SJSA1 (cell line): ENCODE measurements at regions not wholly inside any gene's neighbourhood (a gene's known extent, or its start where the extent isn't known, plus 50 kb on each side); places are given as distances from the start of the nearest gene placed in this dataset.

ENCODE experiments used
- DNase-seq, 2 experiments: peaks; one replicate each; pipeline ENCODE4 v3.0.0-alpha.2; 2015 to 2020; ENCODE audit warnings: low spot score in 2 of 2, low read depth in 1 of 2
- H3K27ac ChIP-seq: fragments of 250-450 bp; sonication (Bioruptor Pico); 2 replicates; pipeline ENCODE4 v1.5.1; 2020; ENCODE audit warnings: mild to moderate bottlenecking, moderate library complexity
- H3K27me3 ChIP-seq: fragments of 250-450 bp; sonication (Bioruptor Pico); replicated peaks from 2 replicates; pipeline ENCODE4 v1.5.1; 2020; ENCODE audit warnings: mild to moderate bottlenecking, moderate library complexity
- H3K36me3 ChIP-seq: fragments of 250-450 bp; sonication (Bioruptor Pico); 2 replicates; pipeline ENCODE4 v1.5.1; 2020; ENCODE audit warnings: mild to moderate bottlenecking
- H3K4me1 ChIP-seq: fragments of 250-450 bp; sonication (Bioruptor Pico); replicated peaks from 2 replicates; pipeline ENCODE4 v1.6.1; 2021; ENCODE audit warnings: mild to moderate bottlenecking
- H3K4me3 ChIP-seq: fragments of 250-450 bp; sonication (Bioruptor Pico); 2 replicates; pipeline ENCODE4 v1.5.1; 2020; ENCODE audit warnings: mild to moderate bottlenecking
- H3K9me3 ChIP-seq: fragments of 250-450 bp; sonication (Bioruptor Pico); replicated peaks from 2 replicates; pipeline ENCODE4 v1.5.1; 2020; ENCODE audit warnings: mild to moderate bottlenecking

DNA sequence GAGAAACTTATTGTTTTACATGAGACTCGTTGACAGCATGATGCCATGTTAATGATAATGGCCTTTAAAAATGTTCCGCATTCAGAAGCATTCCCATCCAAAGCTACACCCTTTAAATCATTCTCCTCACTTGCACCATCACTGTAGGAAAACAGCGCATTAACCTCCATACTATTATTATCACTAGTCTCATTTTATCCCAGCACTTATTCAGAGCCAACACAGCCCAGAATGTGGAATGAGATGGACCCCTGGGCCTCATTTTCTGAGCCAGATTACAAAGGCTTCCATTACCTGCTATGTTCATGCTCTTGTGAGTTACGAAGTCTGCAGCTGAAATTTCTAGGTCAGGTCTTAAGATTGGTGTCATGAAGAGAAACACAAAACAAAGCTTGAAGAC lies 159.4 kb downstream of the HS3ST3A1 start:
- no peaks in the 10 kb centered on the region for H3K27me3 ChIP-seq
- H3K4me1 ChIP-seq, result no peaks in the 10 kb centered on the region; the same call in 1 of the 2 replicates
- H3K9me3 ChIP-seq, result no peaks in the 10 kb centered on the region
- H3K27ac ChIP-seq, result no peak overlapping the region
- H3K36me3 ChIP-seq, result no peaks in the 10 kb centered on the region
- no peak overlapping the region for H3K4me3 ChIP-seq
- no peak for DNase-seq

DNA sequence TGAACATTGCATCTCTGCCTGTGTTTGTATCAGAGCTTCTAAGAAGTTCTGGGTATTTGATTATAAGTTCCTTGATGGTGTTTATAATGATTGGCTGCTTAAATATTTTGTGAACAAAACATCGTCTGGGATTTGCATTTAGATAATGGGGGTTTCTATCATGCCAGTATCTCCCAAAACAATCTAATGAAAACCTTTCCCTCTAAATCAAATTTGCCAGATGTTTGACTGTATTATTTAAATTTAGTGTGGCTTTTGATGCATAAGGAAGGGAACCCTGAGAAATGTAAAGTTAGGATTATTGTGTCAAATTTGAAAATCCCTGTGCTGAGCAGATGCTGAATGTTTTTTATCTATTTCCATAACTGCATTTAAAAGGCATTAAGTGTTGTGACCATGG lies 159.9 kb downstream of the HS3ST3A1 start:
- no peaks in the 10 kb centered on the region; the same call in 1 of the 2 replicates for H3K4me1 ChIP-seq
- no peak for DNase-seq
- no peak overlapping the region for H3K4me3 ChIP-seq
- H3K9me3 ChIP-seq, result no peaks in the 10 kb centered on the region
- no peaks in the 10 kb centered on the region for H3K27me3 ChIP-seq
- no peak overlapping the region for H3K27ac ChIP-seq
- no peaks in the 10 kb centered on the region for H3K36me3 ChIP-seq

DNA sequence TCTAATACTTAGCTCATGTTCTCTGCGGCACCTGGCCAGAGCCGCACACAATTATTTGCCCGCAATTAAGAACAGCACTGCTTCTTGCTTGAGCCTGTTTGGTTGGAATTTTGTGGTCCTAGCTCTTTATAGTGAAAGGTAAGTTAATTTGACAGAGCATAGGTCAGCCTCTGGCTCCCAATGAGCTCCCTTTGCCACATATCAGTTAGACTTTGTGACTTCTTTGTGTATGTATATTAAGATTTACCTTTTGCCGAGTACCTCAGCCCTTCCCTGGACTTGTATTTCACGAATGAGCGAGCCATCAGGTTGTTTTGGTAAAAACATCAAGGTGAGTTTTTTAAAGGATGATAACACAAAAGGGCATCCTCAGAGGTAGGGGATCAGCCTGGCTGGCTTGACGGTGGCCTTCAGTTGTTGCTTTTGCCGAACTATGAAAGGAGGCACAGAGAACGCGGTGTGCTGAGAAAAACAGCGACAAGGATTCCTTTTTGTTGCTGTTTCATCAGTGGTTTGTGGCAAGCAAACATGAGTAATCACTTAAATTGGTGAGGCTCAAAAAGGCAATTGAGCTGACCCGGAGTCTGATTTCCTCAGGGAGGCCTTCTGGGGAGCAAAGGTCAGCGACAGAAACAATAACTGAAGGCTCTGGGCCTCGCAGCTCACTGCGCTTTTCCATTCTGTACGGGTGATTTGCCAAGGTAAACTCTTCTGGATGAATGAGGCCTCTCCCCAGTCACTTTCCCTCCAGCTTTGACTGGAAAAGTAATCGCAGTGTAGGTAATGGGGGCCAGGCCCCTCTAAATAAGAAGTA lies 163.6 kb downstream of the HS3ST3A1 start:
- Histone ChIP-seq H3K9me3 (no peaks in the 10 kb centered on the region), H3K27me3 (no peaks in the 10 kb centered on the region), H3K36me3 (no peaks in the 10 kb centered on the region), H3K4me1 (no peaks in the 10 kb centered on the region; the same call in 1 of the 2 replicates), H3K4me3 (no peak overlapping the region), H3K27ac (no peak overlapping the region)
- no peak for DNase-seq

DNA sequence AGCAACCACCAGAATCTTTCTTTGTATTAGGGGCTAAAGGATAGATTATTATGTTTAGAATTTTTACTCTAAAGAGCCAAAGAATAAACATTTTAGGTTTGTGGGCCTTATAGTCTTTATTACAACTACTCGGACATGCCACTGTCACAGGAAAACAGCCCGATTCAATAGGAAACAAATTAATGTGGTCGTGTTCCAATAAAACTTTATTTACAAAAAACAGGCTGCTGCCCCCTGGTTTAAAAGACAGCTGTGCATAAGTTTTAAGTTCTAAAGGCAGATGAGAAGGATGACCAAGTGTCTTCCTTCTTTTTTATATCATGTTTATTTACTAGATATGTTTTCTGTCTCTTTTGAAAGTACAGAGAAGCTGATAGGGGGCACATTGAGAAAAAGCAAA lies 166.5 kb downstream of the HS3ST3A1 start:
- Histone ChIP-seq H3K4me1 (no peaks in the 10 kb centered on the region; the same call in 1 of the 2 replicates), H3K27me3 (no peaks in the 10 kb centered on the region), H3K27ac (no peak overlapping the region), H3K9me3 (no peaks in the 10 kb centered on the region), H3K4me3 (no peak overlapping the region), H3K36me3 (no peaks in the 10 kb centered on the region)
- no peak for DNase-seq

DNA sequence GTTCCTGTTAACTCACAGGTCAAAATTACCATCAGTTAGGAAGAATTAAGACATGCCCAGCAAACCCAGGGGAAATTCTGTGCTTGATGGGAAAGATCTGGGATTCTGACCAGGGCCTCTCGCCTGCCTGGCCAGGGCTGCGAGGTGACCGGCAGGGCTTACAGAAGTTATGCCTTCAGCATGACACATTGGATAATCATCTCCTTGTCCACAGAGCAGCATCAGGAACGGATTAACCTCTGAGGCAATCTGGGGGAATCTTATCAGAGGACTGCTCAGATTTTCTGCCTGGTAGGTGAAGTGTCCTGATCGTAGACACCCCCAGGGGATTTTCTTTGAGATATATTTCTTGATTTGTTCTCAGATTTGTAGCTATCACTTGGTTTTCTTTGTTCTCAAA lies 172.5 kb downstream of the HS3ST3A1 start:
- H3K4me1 ChIP-seq, result peaks cover 14% of the 10 kb centered on the region
- no peaks in the 10 kb centered on the region for H3K9me3 ChIP-seq
- no peak overlapping the region for H3K4me3 ChIP-seq
- H3K36me3 ChIP-seq, result no peaks in the 10 kb centered on the region
- no peak overlapping the region for H3K27ac ChIP-seq
- H3K27me3 ChIP-seq, result no peaks in the 10 kb centered on the region
- DNase-seq, result peak; percentile 52 to 67

DNA sequence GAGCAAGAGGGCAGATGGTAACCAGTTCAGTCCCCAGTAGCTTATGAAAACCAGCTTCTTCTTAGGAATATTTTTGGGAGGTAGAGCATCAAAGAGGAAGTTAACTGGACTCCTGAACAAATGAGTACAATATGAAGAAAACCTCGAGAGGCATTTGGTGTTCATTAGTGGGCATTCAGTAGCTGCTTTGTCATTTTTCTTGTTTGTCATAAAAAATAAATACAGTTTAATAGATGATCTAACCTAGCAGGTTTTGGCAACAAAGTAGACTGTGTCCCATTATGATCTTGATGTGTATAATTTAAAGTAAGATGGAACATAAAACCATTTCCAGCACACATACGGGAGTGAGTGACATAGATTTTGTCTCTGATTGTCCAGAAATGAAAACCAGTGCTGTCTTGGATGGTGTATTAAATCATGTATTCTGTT lies 173.1 kb downstream of the HS3ST3A1 start:
- no peak overlapping the region for H3K27ac ChIP-seq
- H3K27me3 ChIP-seq, result no peaks in the 10 kb centered on the region
- DNase-seq, result no peak
- H3K4me1 ChIP-seq, result peaks cover 14% of the 10 kb centered on the region
- no peak overlapping the region for H3K4me3 ChIP-seq
- H3K9me3 ChIP-seq, result no peaks in the 10 kb centered on the region
- H3K36me3 ChIP-seq, result no peaks in the 10 kb centered on the region

DNA sequence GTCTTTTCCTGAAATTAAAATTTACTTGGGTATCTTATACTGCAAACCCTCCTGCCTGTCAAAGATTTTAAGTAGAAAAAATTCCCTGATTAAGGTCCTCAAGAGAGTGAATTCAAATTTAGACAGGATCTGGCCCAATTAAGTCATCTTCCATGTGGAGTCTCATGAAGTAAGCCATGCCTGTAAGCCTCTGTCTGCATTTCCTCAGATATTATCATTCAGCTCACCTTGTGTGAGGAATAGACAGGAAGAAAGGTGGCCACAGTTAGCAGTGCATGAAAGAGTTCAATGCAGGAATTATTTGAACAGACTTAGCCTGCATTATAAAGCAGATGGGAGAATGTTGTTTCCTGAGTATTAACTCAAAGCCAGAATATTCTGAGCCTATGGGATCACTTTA lies 174.7 kb downstream of the HS3ST3A1 start:
- H3K9me3 ChIP-seq, result no peaks in the 10 kb centered on the region
- no peaks in the 10 kb centered on the region for H3K27me3 ChIP-seq
- H3K27ac ChIP-seq, result no peak overlapping the region
- H3K4me3 ChIP-seq, result no peak overlapping the region
- H3K36me3 ChIP-seq, result no peaks in the 10 kb centered on the region
- H3K4me1 ChIP-seq, result peaks cover 14% of the 10 kb centered on the region
- no peak for DNase-seq

DNA sequence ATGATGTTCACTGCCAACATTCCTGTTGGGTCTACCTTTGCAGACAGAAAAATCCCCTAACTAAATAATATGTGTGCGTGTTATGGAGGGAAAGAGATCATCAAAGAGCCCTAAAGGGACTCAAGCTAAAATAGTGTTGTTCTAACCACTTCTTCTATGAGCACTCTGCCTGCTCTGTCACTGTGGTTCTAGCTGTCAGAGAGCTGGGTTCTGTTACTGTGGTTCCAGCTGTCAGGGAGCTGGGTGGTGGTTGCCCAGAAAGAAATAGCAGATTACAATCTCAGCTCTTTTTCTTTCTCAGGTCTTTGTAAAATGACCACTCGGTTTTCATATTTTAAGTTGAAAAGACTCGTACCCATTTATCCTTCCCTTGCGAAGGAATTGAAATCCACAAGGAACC lies 176.3 kb downstream of the HS3ST3A1 start:
- no peaks in the 10 kb centered on the region for H3K9me3 ChIP-seq
- H3K27ac ChIP-seq, result no peak overlapping the region
- H3K4me3 ChIP-seq, result no peak overlapping the region
- no peak for DNase-seq
- peaks cover 21% of the 10 kb centered on the region for H3K4me1 ChIP-seq
- no peaks in the 10 kb centered on the region for H3K27me3 ChIP-seq
- H3K36me3 ChIP-seq, result no peaks in the 10 kb centered on the region

DNA sequence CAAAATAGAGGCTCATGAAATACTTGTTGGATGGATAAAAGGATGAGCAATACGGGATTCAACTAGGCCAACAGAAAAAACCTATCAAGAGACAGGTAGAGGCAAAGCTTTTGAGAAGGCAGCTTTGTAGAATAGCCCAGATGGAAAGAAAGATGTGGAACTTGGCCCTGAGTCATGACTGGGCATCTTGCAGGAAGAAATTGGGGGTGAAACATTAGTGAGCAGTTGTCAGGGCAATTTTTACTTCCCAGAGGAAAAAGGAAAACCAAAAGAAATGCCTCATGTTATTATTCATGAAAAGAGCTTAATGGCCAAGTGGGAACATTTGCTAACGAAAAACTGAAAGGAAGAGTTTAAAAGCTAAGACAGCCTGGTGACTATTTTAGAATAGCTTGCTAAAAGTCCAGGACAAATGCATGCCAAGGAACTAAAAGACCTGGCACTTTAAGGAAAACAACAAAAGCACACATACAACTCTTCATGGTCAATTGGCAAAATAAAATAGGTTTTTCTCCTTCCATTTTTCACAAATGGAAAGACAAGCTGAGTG lies 180.1 kb downstream of the HS3ST3A1 start:
- no peak overlapping the region for H3K27ac ChIP-seq
- no peak for DNase-seq

DNA sequence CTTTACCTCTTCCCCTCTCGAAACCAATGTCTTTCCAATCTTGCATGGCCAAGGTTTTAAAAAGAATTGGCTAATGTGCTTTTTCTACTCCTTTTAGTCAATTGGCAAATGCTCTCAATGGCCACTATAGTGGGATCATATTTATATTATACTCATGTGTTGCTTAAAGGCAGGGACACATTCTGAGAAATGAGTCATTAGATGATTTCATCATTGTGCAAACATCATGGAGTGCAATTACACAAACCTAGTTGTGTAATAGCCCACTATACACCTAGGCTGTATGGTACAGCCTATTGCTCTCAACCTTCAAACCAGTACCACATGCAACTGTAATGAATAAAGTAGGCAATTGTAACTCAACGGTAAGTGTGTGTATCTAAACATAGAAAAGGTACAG lies 180.9 kb downstream of the HS3ST3A1 start:
- Histone ChIP-seq H3K36me3 (no peaks in the 10 kb centered on the region), H3K4me3 (no peak overlapping the region), H3K27ac (no peak overlapping the region), H3K9me3 (no peaks in the 10 kb centered on the region), H3K4me1 (peaks cover 21% of the 10 kb centered on the region), H3K27me3 (no peaks in the 10 kb centered on the region)
- DNase-seq, result no peak

More for the DNA sequence above, 180.1 kb downstream of the HS3ST3A1 start:
- no peaks in the 10 kb centered on the region for H3K27me3 ChIP-seq
- no peaks in the 10 kb centered on the region for H3K36me3 ChIP-seq
- no peak overlapping the region for H3K4me3 ChIP-seq
- H3K9me3 ChIP-seq, result no peaks in the 10 kb centered on the region
- H3K4me1 ChIP-seq, result peaks cover 13% of the 10 kb centered on the region

DNA sequence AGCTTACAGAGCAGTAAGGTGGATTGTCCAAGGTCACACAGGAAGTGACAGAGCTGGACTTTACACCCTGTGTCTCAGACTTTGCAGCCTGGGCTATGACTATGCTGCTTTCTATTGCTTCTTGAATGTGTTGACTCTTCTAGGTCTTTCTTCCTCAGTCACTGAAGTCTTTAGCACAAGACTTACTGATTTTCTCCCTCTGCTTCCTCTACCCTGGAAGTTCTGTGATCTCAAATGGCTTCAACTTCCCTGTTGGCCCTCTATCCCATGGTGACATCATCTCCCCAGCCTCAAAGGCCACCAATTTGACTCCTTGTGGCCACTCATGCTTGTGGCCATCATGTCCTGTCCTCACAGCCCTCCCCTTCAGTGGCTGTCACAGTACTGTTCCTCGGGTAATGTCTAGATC lies 181.3 kb downstream of the HS3ST3A1 start:
- no peak for DNase-seq
- Histone ChIP-seq H3K27ac (no peak overlapping the region), H3K4me3 (no peak overlapping the region), H3K4me1 (peaks cover 25% of the 10 kb centered on the region), H3K36me3 (no peaks in the 10 kb centered on the region), H3K9me3 (no peaks in the 10 kb centered on the region), H3K27me3 (no peaks in the 10 kb centered on the region)

DNA sequence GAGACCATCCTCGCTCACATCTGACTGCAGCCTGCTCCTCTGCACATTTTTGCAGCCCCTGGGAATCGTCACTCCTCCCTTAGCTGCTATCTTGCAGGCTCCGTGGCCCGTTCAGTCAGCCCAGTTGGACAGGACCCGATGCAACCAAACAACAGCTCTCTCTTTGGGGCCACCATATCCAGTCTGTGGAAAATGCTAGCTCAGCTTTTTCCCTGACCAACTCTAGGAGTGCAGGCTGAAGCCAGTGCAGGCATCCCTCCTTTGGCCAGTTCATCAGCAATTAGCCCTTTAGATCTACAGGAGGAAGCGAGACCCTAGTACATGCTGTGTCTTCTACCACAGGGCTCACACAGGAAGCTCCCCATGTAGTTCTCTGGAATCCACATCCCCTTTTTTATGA lies 182.1 kb downstream of the HS3ST3A1 start:
- no peak overlapping the region for H3K27ac ChIP-seq
- H3K4me3 ChIP-seq, result no peak overlapping the region
- no peak for DNase-seq
- H3K27me3 ChIP-seq, result no peaks in the 10 kb centered on the region
- no peaks in the 10 kb centered on the region for H3K36me3 ChIP-seq
- no peaks in the 10 kb centered on the region for H3K9me3 ChIP-seq
- H3K4me1 ChIP-seq, result peaks cover 26% of the 10 kb centered on the region

DNA sequence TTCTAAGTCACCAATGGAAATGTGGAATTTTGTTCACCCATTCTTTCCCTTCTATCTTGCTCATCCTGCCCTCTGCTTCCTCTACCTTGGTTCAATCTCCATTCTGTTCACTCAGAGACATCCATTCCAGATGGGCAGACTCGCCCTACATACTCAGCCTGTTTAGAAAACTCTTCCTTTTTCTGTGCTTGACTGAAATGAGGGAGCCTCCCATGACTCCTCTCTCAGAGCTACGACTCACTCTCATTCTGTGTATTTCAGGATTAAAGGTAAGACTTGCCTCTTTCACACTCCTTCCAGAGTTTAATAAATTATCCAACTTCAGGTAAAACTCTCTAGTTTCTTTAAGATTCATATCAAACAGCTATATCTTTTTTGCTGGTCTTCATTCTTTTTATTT lies 182.8 kb downstream of the HS3ST3A1 start:
- Histone ChIP-seq H3K27me3 (no peaks in the 10 kb centered on the region), H3K4me3 (no peak overlapping the region), H3K9me3 (no peaks in the 10 kb centered on the region), H3K36me3 (no peaks in the 10 kb centered on the region), H3K27ac (no peak overlapping the region), H3K4me1 (peaks cover 26% of the 10 kb centered on the region)
- no peak for DNase-seq

DNA sequence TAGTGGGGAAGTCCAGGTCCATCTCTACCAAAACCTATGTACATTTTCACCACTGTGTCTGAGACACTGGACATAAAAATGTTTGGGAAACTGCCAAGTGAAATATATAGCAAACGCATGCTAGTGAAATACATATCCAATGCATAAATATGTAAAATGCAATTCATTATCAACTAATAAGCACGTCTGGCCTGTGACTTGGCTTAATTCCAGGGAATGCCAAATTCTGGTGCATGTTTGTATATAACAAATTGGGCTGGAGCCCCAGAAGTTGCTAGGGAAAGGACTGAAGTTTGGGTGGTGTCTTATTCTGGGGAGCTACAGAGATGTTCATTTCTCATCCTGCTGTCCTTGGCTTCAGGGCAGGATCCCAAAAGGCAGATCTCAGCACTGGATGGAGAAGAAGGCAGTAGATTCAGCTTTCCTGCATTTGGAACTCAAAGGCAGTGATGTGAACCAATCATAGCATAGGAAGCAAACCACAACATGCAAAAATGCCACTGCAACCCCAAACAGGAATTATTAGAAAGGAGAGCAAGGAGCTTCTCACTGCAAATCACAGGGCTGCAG lies 184.3 kb downstream of the HS3ST3A1 start:
- peaks cover 26% of the 10 kb centered on the region for H3K4me1 ChIP-seq
- no peak for DNase-seq
- no peak overlapping the region for H3K4me3 ChIP-seq
- no peaks in the 10 kb centered on the region for H3K9me3 ChIP-seq
- H3K36me3 ChIP-seq, result no peaks in the 10 kb centered on the region
- no peak overlapping the region for H3K27ac ChIP-seq
- H3K27me3 ChIP-seq, result no peaks in the 10 kb centered on the region
